Nephron progenitor cell (in vitro differentiated cells): ENCODE measurements at regions not wholly inside any gene's neighbourhood (a gene's known extent, or its start where the extent isn't known, plus 50 kb on each side); places are given as distances from the start of the nearest gene placed in this dataset.

Experiments used
- DNase-seq: peaks from one replicate; pipeline ENCODE4 v3.0.0; 2021
- H3K27ac Mint-ChIP-seq: 2 replicates; pipeline ENCODE4 v1.8.0; 2021; ENCODE audit warnings: mild to moderate bottlenecking, moderate library complexity, mixed read lengths
- H3K27me3 Mint-ChIP-seq: 2 replicates; pipeline ENCODE4 v1.8.0; 2021; ENCODE audit warnings: mild to moderate bottlenecking, low read depth, mixed read lengths; ENCODE audit not compliant: poor library complexity
- H3K36me3 Mint-ChIP-seq: 2 replicates; pipeline ENCODE4 v1.8.0; 2021; ENCODE audit warnings: low read depth, mixed read lengths
- H3K4me1 Mint-ChIP-seq: 2 replicates; pipeline ENCODE4 v1.8.0; 2021; ENCODE audit warnings: mixed read lengths
- H3K4me3 Mint-ChIP-seq: 2 replicates; pipeline ENCODE4 v1.8.0; 2021; ENCODE audit warnings: mild to moderate bottlenecking, moderate library complexity, mixed read lengths
- H3K9me3 Mint-ChIP-seq: 2 replicates; pipeline ENCODE4 v1.8.0; 2021; ENCODE audit warnings: mild to moderate bottlenecking, moderate library complexity, mixed read lengths
- TF ChIP-seq, protein P1 (sequence below): fragments of 200-600 bp; sonication (generic); IDR thresholded peaks from 2 replicates; pipeline ENCODE4 v1.5.0; 2021; ENCODE audit warnings: antibody characterized with exemption

DNA sequence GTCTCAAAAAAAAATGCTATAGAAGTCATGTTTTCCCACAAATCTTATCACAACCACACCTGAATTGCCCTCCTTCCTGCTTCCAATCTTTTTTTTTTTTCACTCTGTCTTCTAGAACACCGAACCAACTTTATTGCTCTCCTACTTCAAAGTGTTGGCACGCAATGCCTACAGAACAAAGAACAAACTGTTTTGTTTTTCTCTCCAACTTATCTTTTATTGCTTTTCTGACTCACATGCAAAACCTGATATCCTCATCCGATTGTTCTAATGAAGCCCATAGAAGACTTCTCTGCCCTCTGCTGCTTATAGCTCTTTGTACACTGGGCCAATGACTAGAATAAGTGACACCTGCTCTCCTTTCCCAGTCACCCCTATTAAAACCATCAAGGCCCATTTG, 602.8 kb downstream of the EPHA4 start:
- H3K36me3 Mint-ChIP-seq: no peaks in the 10 kb centered on the region
- DNase-seq: no peak
- no peak overlapping the region for H3K4me3 Mint-ChIP-seq
- peak overlapping the region; percentile 11 for H3K27ac Mint-ChIP-seq
- H3K4me1 Mint-ChIP-seq: peaks cover 5% of the 10 kb centered on the region
- TF ChIP-seq, protein P1, sequence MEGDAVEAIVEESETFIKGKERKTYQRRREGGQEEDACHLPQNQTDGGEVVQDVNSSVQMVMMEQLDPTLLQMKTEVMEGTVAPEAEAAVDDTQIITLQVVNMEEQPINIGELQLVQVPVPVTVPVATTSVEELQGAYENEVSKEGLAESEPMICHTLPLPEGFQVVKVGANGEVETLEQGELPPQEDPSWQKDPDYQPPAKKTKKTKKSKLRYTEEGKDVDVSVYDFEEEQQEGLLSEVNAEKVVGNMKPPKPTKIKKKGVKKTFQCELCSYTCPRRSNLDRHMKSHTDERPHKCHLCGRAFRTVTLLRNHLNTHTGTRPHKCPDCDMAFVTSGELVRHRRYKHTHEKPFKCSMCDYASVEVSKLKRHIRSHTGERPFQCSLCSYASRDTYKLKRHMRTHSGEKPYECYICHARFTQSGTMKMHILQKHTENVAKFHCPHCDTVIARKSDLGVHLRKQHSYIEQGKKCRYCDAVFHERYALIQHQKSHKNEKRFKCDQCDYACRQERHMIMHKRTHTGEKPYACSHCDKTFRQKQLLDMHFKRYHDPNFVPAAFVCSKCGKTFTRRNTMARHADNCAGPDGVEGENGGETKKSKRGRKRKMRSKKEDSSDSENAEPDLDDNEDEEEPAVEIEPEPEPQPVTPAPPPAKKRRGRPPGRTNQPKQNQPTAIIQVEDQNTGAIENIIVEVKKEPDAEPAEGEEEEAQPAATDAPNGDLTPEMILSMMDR: no peak
- H3K27me3 Mint-ChIP-seq: no peaks in the 10 kb centered on the region
- H3K9me3 Mint-ChIP-seq: peaks cover 9% of the 10 kb centered on the region

DNA sequence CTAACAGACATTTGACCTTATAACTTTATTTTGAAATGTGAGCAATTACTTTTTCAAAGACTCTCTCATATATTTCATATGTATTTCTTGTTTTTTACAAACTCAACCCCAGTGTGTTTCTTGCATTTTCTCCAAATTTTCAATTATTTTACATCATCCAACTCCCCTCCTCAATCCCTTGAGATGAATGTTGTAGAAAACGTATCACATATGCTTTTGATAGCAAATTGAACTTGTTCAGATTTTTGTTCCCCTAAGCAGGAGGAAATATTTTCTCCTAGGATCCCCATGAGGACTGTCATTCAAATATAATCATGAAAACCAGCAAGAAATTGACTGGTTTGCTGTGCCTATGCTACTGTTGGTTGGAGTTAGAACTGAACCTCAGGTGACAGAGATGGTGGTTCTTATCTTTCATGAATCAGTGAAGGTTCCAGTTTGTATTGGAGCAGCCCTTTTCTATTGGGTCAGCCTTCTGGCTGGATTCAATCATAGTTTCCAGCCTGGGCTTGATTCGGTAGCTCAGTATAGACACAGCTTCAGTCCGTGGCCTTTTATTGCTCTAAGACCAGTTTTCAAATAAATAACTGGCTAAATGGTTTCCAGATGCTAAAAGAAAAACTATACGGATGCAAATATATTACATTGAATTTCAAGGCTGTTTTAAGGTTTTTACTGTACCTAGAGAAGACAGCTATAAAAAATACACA, 591.0 kb downstream of the EPHA4 start:
- Mint-ChIP-seq H3K36me3 (peaks cover 5% of the 10 kb centered on the region), H3K27ac (no peak overlapping the region), H3K4me3 (no peak overlapping the region), H3K27me3 (peaks cover 12% of the 10 kb centered on the region), H3K9me3 (peaks cover 12% of the 10 kb centered on the region), H3K4me1 (peaks cover 13% of the 10 kb centered on the region)
- TF ChIP-seq, protein P1: no peak
- DNase-seq: no peak

DNA sequence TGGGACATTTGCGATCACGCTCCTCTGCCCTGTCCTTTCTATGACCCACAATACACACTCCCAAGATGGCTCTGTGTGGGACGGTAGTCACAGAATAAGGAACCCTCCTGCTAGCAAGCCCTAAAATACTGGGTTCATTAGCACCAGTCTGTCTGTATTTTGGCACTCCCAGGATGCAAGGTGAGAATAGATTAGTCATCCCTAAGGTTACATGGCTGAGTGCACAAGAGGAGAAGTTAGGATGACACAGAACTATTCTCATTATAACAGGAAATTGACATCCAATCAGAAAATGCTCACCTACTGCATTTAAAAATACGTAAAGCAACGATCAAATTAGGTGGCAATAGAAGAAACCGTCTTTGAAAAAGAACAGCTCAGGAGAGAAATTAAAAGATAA, 590.2 kb downstream of the EPHA4 start:
- Mint-ChIP-seq H3K27me3 (peaks cover 12% of the 10 kb centered on the region), H3K27ac (no peak overlapping the region), H3K4me1 (peaks cover 13% of the 10 kb centered on the region), H3K9me3 (peaks cover 12% of the 10 kb centered on the region), H3K36me3 (peaks cover 5% of the 10 kb centered on the region), H3K4me3 (no peak overlapping the region)
- TF ChIP-seq, protein P1: no peak
- no peak for DNase-seq

DNA sequence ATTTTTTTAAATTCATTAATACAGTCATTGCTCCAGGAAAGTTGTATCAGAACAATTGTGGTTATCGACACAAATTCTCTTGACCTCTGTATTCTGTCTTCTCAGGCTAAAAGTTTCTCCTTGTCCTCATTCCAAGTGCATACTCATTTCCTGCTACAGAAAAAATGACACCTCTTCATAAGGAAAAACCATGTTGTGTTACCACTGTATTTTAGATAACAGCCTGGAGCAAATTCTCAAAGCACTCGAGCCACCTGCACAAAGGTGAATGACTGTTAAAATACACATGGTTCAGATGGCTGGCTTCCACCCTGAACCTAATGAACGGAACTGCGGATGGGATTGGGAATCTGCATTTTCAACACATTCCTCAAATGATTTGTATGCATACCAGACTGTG, 586.5 kb downstream of the EPHA4 start:
- H3K4me3 Mint-ChIP-seq: no peak overlapping the region
- peaks cover 8% of the 10 kb centered on the region for H3K4me1 Mint-ChIP-seq
- H3K9me3 Mint-ChIP-seq: peaks cover 6% of the 10 kb centered on the region
- TF ChIP-seq, protein P1: no peak
- peaks cover 9% of the 10 kb centered on the region for H3K27me3 Mint-ChIP-seq
- no peak for DNase-seq
- no peak overlapping the region for H3K27ac Mint-ChIP-seq
- H3K36me3 Mint-ChIP-seq: no peaks in the 10 kb centered on the region

DNA sequence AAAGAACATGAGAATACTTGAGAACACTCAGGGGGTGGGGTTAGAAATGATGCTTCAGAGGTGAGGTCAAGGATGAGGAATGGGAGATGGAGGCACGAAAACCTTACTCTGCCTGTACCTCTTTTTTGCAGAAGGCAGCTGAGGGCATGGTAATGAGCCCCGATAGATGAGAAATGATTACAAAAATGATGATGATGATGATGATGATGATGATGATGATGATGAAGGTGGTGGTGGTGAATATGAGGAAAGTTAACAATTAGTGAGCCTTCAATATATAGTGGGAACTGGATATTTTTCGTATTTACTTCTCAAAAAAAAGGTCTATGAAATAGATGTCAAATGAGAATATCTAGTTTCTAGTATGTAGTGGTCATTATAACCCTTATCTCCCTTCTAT, 584.3 kb downstream of the EPHA4 start:
- no peaks in the 10 kb centered on the region for H3K27me3 Mint-ChIP-seq
- DNase-seq: no peak
- TF ChIP-seq, protein P1: no peak
- no peaks in the 10 kb centered on the region for H3K36me3 Mint-ChIP-seq
- H3K4me3 Mint-ChIP-seq: no peak overlapping the region
- H3K27ac Mint-ChIP-seq: no peak overlapping the region
- peaks cover 3% of the 10 kb centered on the region for H3K9me3 Mint-ChIP-seq
- H3K4me1 Mint-ChIP-seq: no peaks in the 10 kb centered on the region

DNA sequence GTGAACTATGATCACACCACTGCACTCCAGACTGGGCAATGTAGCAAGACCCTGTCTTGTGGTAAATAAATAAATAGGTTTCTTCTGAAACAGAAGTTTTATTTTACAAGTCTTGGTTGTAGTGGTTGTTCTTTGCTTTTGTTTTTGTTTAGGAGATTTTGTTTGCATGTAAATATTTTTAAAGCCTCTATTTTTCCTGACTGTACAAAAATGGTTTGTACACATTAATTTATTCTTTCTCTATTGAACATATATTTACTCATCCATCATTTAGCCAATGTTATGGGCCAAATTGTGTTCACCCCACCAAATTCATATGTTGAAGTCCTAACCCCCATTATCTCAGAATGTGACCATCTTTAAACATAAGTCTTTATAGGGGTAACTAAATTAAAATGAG, 580.1 kb downstream of the EPHA4 start:
- H3K36me3 Mint-ChIP-seq: no peaks in the 10 kb centered on the region
- TF ChIP-seq, protein P1: no peak

More for the DNA sequence above, 580.1 kb downstream of the EPHA4 start:
- peaks cover 8% of the 10 kb centered on the region for H3K4me1 Mint-ChIP-seq
- H3K27ac Mint-ChIP-seq: no peak overlapping the region
- H3K27me3 Mint-ChIP-seq: peaks cover 4% of the 10 kb centered on the region
- H3K4me3 Mint-ChIP-seq: no peak overlapping the region
- H3K9me3 Mint-ChIP-seq: peaks cover 3% of the 10 kb centered on the region
- DNase-seq: no peak
